Stomach (tissue), 8 donors: ENCODE measurements at regions not wholly inside any gene's neighbourhood (a gene's known extent, or its start where the extent isn't known, plus 50 kb on each side); places are given as distances from the start of the nearest gene placed in this dataset.

Source experiments
- DNase-seq, 2 donors: peaks; one replicate each; pipeline versions ENCODE4 v3.0.0 to v3.0.0-alpha.2; 2013 to 2019
- H3K27ac ChIP-seq, 5 donors: fragments of 200-600 bp in 4 of 5; sonication (generic) in 4 of 5; one replicate each; pipeline ENCODE4 v1.5.1; 2013 to 2019; ENCODE audit warnings: mild to moderate bottlenecking in 1 of 5, moderate library complexity in 1 of 5
- H3K27me3 ChIP-seq, 3 donors: fragments of 200-600 bp; sonication (generic); one replicate each; pipeline ENCODE4 v1.5.1; 2017 to 2019; ENCODE audit warnings: mixed run types in 1 of 3
- H3K36me3 ChIP-seq, 4 donors: fragments of 200-600 bp; sonication (generic); 1 replicate in 3 of 4; 2 replicates in 1 of 4; pipeline ENCODE4 v1.5.1; 2016 to 2019
- H3K4me1 ChIP-seq, 4 donors: fragments of 200-600 bp; sonication (generic); one replicate each; pipeline ENCODE4 v1.5.1; 2016 to 2019
- H3K4me3 ChIP-seq, 4 donors: fragments of 200-600 bp; sonication (generic) in 3 of 4; one replicate each; pipeline ENCODE4 v1.5.1; 2016 to 2019; ENCODE audit warnings: mild to moderate bottlenecking in 1 of 4
- H3K9me3 ChIP-seq, 4 donors: fragments of 200-600 bp; sonication (generic); one replicate each; pipeline ENCODE4 v1.5.1; 2016 to 2019
- CTCF ChIP-seq, 7 experiments: fragments of 450-650 bp in 4 of 7; fragments of 200-600 bp in 3 of 7; sonication (generic) in 3 of 7; IDR thresholded peaks; one replicate each; pipeline ENCODE4 v1.5.1; 2016 to 2019; ENCODE audit warnings: antibody characterized with exemption in 7 of 7, control low read depth in 2 of 7, mild to moderate bottlenecking in 1 of 7
- EP300 ChIP-seq: sonication (generic); formaldehyde crosslinking; IDR thresholded peaks from one replicate; pipeline ENCODE4 v1.6.1; 2017; ENCODE audit warnings: antibody characterized with exemption
- POLR2A ChIP-seq, 4 donors: fragments of 450-650 bp; IDR thresholded peaks; one replicate each; pipeline ENCODE4 v1.6.1; 2016; ENCODE audit warnings: antibody characterized with exemption in 4 of 4, control low read depth in 2 of 4, mild to moderate bottlenecking in 1 of 4, moderate library complexity in 1 of 4
- POLR2AphosphoS5 ChIP-seq, 3 donors: sonication (generic); formaldehyde crosslinking; IDR thresholded peaks; one replicate each; pipeline ENCODE4 v1.6.1; 2016; ENCODE audit warnings: antibody characterized with exemption in 3 of 3
- WGBS, 5 donors: extraction: QIAGEN DNeasy Blood & Tissue Kit in 3 of 5; methylation state at CpG; one replicate each; pipeline versions ENCODE4 v1.1.5 to v1.1.7; 2013 to 2018; 5-methylcytosine and 5-hydroxymethylcytosine counted together
- intact Hi-C: fragments of 100-400 bp; cut with DNase I; formaldehyde crosslinking; loops from one replicate; pipeline ENCODE4 v1.15.1; 2023; ENCODE audit warnings: low total_unique reads
- donor health status: healthy with polysubstance abuse.
- donor health status: Bipolar disorder and iron deficiency.
- donor health status: healthy.

- no peaks in the 10 kb centered on the region for H3K36me3 ChIP-seq
- TF ChIP-seq EP300 (no peak), POLR2AphosphoS5 (IDR thresholded peaks at IDR 0.05) (no peak), CTCF (IDR thresholded peaks at IDR 0.05) (no peak), POLR2A (IDR thresholded peaks at IDR 0.05) (no peak)
- H3K4me3 ChIP-seq: no peak overlapping the region
- 58 to 84% (median 75%) methylated on average over 3 of the region's 3 CpGs for WGBS, 5 donors
- no peaks in the 10 kb centered on the region for H3K9me3 ChIP-seq
- H3K27ac ChIP-seq: no peak overlapping the region
- H3K27me3 ChIP-seq: no peaks in the 10 kb centered on the region
- no peaks in the 10 kb centered on the region for H3K4me1 ChIP-seq
- no peak for DNase-seq
- intact Hi-C loops: no loop called here
These were observed 1332.6 kb upstream of the CELF4 start for GRCh38 chr18:38898167-38898566.

- Histone ChIP-seq H3K4me1 (no peaks in the 10 kb centered on the region), H3K9me3 (no peaks in the 10 kb centered on the region), H3K27me3 (no peaks in the 10 kb centered on the region), H3K36me3 (no peaks in the 10 kb centered on the region), H3K27ac (no peak overlapping the region), H3K4me3 (no peak overlapping the region)
- 24 to 39% (median 36%) methylated on average over 2 of the region's 2 CpGs for WGBS, 5 donors
- intact Hi-C loops: no loop called here
- TF ChIP-seq EP300: no peak
- TF ChIP-seq POLR2A (IDR thresholded peaks at IDR 0.05): no peak
- TF ChIP-seq CTCF (IDR thresholded peaks at IDR 0.05): no peak
- no peak for TF ChIP-seq POLR2AphosphoS5 (IDR thresholded peaks at IDR 0.05)
- DNase-seq: peak in 1 of 2 donors; percentile 80
These were observed 1330.0 kb upstream of the CELF4 start for GRCh38 chr18:38895560-38895959.

DNA sequence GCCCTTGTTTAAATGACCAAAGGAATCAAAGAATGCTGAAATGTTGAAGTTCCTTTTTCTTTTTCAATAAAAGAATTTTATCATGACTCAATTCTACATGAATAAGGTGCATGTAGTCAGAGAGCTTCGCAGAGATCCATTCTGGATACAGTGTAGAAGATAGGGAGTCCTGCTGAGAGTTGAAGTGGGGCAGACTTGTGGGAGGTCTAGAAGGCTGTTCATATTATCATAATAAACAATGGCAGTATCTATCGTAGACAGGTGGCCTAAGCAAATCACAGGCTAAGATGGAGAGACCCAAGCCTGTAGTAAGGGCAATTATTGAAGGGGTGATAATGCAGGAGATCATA, 1322.0 kb upstream of the CELF4 start:
- Histone ChIP-seq H3K27ac (no peak overlapping the region), H3K4me3 (no peak overlapping the region), H3K36me3 (no peaks in the 10 kb centered on the region), H3K9me3 (no peaks in the 10 kb centered on the region), H3K27me3 (no peaks in the 10 kb centered on the region), H3K4me1 (no peaks in the 10 kb centered on the region)
- TF ChIP-seq EP300 (no peak), POLR2AphosphoS5 (IDR thresholded peaks at IDR 0.05) (no peak), CTCF (IDR thresholded peaks at IDR 0.05) (no peak), POLR2A (IDR thresholded peaks at IDR 0.05) (no peak)
- WGBS, 5 donors: 66 to 82% (median 72%) methylated on average over 2 of the region's 2 CpGs
- intact Hi-C loops: no loop called here
- DNase-seq: no peak

DNA sequence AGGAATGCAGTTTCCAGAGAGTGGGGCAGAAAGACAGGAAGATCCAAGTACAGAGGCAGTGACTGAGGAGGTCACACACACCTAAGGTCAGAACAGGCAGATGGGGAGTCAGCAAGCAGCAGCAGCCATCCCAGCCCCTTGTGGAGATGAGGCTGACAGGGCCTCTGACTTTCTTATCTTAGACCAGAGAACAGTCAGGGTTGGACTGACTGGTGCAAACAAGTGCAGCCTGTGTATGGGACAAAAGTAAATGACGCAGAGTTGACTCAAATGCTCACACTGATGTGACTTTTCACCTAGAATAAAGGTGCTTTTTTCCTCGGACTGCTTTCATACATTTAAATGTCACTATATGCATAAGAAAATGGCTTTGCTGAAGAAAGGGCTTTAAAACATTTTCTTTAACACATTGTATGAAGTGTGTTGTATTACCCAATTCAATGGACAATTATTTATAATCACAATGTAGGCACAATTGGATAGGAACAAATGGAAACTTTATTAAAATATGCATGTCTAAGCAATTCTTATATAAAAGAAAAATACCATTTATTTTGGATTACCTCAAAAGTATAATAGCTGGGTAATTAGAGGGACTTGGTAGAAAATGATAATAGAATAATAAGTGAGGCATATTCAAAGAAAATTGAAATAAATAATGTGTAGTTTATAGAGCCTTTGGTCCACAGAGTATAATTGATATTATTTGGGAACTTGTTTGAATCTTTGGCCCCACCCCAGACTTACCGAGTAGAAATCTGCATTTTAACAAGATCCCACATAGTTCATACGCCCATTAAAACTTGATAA, 1321.5 kb upstream of the CELF4 start:
- intact Hi-C loops: no loop called here
- WGBS, 5 donors: 29 to 57% (median 49%) methylated on average over 4 of the region's 4 CpGs
- Histone ChIP-seq H3K4me1 (no peaks in the 10 kb centered on the region), H3K36me3 (no peaks in the 10 kb centered on the region), H3K27ac (no peak overlapping the region), H3K9me3 (no peaks in the 10 kb centered on the region), H3K27me3 (no peaks in the 10 kb centered on the region), H3K4me3 (no peak overlapping the region)
- TF ChIP-seq EP300 (no peak), POLR2AphosphoS5 (IDR thresholded peaks at IDR 0.05) (no peak), POLR2A (IDR thresholded peaks at IDR 0.05) (no peak), CTCF (IDR thresholded peaks at IDR 0.05) (no peak)
- DNase-seq: peak in 1 of 2 donors; percentile 64
